Panc1 (cell line): ENCODE measurements at regions not wholly inside any gene's neighbourhood (a gene's known extent, or its start where the extent isn't known, plus 50 kb on each side); places are given as distances from the start of the nearest gene placed in this dataset.

Experiments
- ATAC-seq: fragments of 200-7000 bp; cut with Tn5 transposase; 2 replicates; pipeline ENCODE4 v1.9.1; 2020; ENCODE audit warnings: mild to moderate bottlenecking, moderate library complexity
- BruUV-seq: library from RNA; stranded (reverse); fragments of 400-500 nt; replicated peaks from 2 replicates; lab custom pipeline; 2021; lab: Mats Ljungman, UMichigan
- CTCF ChIA-PET: fragments of 300-600 bp; sonication (Branson Sonifier 250); formaldehyde crosslinking; loops from one replicate; lab custom pipeline; 2022; ENCODE audit warnings: antibody characterized with exemption; lab: Charles Lee
- POLR2A ChIA-PET: fragments of 300-600 bp; sonication (Branson Sonifier 250); formaldehyde crosslinking; loops from one replicate; lab custom pipeline; 2022; ENCODE audit warnings: antibody characterized with exemption; lab: Charles Lee
- DNase-seq: peaks from one replicate; pipeline ENCODE4 v3.0.0-alpha.2; 2010; ENCODE audit warnings: low read depth, low spot score
- H3K27ac ChIP-seq: 2 replicates; pipeline ENCODE4 v1.5.1; 2011; ENCODE audit warnings: mild to moderate bottlenecking, low read length, inconsistent platforms
- H3K27me3 ChIP-seq: fragments of 200-500 bp; sonication (Bioruptor generic); 2 replicates; pipeline ENCODE4 v1.6.0; 2014; ENCODE audit warnings: low read length, inconsistent platforms; ENCODE audit not compliant: control insufficient read depth, insufficient read depth
- H3K36me3 ChIP-seq: fragments of 200-500 bp; sonication (Bioruptor generic); 2 replicates; pipeline ENCODE4 v1.5.1; 2014; ENCODE audit warnings: inconsistent platforms, mild to moderate bottlenecking, low read length, moderate library complexity; ENCODE audit not compliant: control insufficient read depth, insufficient read depth
- H3K4me1 ChIP-seq: 2 replicates; pipeline ENCODE4 v1.5.1; 2011; ENCODE audit warnings: inconsistent platforms, mild to moderate bottlenecking, low read length, moderate library complexity; ENCODE audit not compliant: control insufficient read depth, insufficient read depth
- H3K4me3 ChIP-seq, 2 experiments: 2 replicates each; pipeline ENCODE4 v1.5.1; 2011 to 2012; ENCODE audit warnings: low read depth in 2 of 2, low read length in 2 of 2, mild to moderate bottlenecking in 2 of 2, inconsistent platforms in 1 of 2, moderate library complexity in 1 of 2
- H3K9me3 ChIP-seq: fragments of 200-500 bp; sonication (Bioruptor generic); 2 replicates; pipeline ENCODE4 v1.5.1; 2014; ENCODE audit warnings: low read depth, mild to moderate bottlenecking, inconsistent platforms, low read length, moderate library complexity; ENCODE audit not compliant: control insufficient read depth, insufficient read depth
- POLR2AphosphoS5 ChIP-seq: IDR thresholded peaks from 2 replicates; pipeline ENCODE4 v1.6.1; 2012; ENCODE audit warnings: mild to moderate bottlenecking, low read depth, low read length, moderate library complexity
- SIN3A ChIP-seq: IDR thresholded peaks from 2 replicates; pipeline ENCODE4 v1.6.1; 2012; ENCODE audit warnings: low read depth, mild to moderate bottlenecking, low read length, moderate library complexity, borderline replicate concordance; ENCODE audit not compliant: insufficient read depth
- TCF7L2 ChIP-seq: IDR thresholded peaks from 2 replicates; pipeline ENCODE4 v1.6.1; 2011; ENCODE audit warnings: mild to moderate bottlenecking, low read depth, low read length, inconsistent platforms
- in situ Hi-C: cut with HindIII; loops from 2 replicates; pipeline ENCODE4 v1.10.0; 2016; ENCODE audit warnings: low sequenced_read_pairs, low pct_unique_long_range_greater_than_20kb
- intact Hi-C: fragments of 100-400 bp; cut with micrococcal nuclease; formaldehyde crosslinking; loops from one replicate; pipeline ENCODE4 v1.10.0; 2022; ENCODE audit not compliant: unreplicated experiment
- TF ChIP-seq, protein P1 (sequence below), 2 experiments: IDR thresholded peaks; 2 replicates each; pipeline ENCODE4 v1.6.1; 2011 to 2012; ENCODE audit warnings: low read depth in 2 of 2, control low read depth in 1 of 2, low read length in 1 of 2, mild to moderate bottlenecking in 1 of 2, moderate library complexity in 1 of 2; ENCODE audit not compliant: insufficient read depth in 1 of 2
- TF ChIP-seq, protein P2 (sequence below): fragments of 450-650 bp; IDR thresholded peaks from 2 replicates; pipeline ENCODE4 v1.5.1; 2017; ENCODE audit warnings: mild to moderate bottlenecking

DNA sequence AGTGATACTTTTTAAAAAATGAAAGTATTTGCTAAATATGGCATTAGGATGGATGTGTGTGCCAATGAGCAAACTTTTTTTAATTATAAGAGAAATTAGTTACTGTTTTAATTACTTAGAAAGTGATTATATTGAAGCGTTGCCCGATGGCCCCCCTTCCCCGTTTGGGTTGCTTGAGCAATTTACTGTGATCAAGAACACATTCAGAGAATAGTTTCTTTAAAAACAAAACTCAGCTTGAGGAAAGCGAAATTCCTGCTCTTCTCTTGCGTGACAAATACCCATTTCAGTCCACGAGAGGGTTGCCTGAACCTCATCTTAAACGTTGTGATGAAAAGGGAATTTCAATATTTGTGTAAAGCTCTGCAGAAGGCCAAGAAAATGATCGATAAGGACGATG, 234.1 kb downstream of the GATA3 start:
- Histone ChIP-seq H3K4me1 (no peaks in the 10 kb centered on the region), H3K27me3 (no peaks in the 10 kb centered on the region), H3K4me3 (no peak overlapping the region), H3K9me3 (no peaks in the 10 kb centered on the region), H3K36me3 (no peaks in the 10 kb centered on the region), H3K27ac (no peak overlapping the region)
- TF ChIP-seq SIN3A = no peak
- no peak for ATAC-seq
- ChIA-PET POLR2A (no interaction called here), CTCF (no interaction called here)
- intact Hi-C loops = no loop called here
- no peak for DNase-seq
- in situ Hi-C loops = no loop called here
- no TSS peak for BruUV-seq

DNA sequence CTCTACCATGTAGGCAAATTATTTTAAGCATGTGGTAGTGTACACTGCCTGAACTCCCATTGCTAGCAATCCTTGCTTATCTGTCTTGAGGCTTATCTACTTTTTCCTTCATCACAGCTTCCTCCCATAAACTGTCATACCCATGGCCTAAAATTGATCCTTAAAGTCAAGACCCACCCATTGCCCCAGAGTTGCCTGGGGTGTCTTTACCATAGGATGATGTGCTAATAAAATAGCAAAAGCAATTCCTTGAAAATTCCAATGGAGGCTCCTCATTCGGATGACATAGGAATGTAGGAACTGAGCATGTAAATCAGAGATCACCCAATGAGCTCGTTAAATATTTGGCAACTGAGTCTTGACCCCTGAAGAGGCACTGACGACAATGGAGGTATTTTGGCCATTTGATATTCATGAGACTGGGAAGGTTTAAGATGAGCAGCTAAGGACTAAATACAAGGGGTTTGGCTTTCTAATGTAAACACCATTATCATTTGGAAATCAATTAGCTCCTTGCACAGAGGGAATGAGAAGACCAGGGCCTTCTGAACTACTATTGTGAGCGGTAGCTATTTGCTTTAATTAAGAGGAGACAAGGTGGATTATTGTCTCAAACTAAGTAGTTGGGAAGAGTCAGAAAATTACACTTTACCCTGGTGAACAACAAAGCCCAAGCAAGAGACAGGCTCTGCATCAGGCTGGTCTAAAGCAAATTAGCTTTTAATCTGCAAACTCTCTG, 234.9 kb downstream of the GATA3 start:
- CTCF ChIA-PET = interaction anchor here (0.5 kb wide), 1 partner anchor 127 kb away, joined by 5 read pairs; no protein-coding TSS in a partner anchor
- no TSS peak for BruUV-seq
- no peak overlapping the region for H3K27ac ChIP-seq
- H3K9me3 ChIP-seq = no peaks in the 10 kb centered on the region
- no peaks in the 10 kb centered on the region for H3K27me3 ChIP-seq
- intact Hi-C loops = no loop called here
- TF ChIP-seq SIN3A (no peak), TCF7L2 (no peak), POLR2AphosphoS5 (no peak)
- TF ChIP-seq, protein P1, sequence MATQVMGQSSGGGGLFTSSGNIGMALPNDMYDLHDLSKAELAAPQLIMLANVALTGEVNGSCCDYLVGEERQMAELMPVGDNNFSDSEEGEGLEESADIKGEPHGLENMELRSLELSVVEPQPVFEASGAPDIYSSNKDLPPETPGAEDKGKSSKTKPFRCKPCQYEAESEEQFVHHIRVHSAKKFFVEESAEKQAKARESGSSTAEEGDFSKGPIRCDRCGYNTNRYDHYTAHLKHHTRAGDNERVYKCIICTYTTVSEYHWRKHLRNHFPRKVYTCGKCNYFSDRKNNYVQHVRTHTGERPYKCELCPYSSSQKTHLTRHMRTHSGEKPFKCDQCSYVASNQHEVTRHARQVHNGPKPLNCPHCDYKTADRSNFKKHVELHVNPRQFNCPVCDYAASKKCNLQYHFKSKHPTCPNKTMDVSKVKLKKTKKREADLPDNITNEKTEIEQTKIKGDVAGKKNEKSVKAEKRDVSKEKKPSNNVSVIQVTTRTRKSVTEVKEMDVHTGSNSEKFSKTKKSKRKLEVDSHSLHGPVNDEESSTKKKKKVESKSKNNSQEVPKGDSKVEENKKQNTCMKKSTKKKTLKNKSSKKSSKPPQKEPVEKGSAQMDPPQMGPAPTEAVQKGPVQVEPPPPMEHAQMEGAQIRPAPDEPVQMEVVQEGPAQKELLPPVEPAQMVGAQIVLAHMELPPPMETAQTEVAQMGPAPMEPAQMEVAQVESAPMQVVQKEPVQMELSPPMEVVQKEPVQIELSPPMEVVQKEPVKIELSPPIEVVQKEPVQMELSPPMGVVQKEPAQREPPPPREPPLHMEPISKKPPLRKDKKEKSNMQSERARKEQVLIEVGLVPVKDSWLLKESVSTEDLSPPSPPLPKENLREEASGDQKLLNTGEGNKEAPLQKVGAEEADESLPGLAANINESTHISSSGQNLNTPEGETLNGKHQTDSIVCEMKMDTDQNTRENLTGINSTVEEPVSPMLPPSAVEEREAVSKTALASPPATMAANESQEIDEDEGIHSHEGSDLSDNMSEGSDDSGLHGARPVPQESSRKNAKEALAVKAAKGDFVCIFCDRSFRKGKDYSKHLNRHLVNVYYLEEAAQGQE (IDR thresholded peaks at IDR 0.05; ENCODE audit: insufficient read depth in 1 of 2, low read depth in 2 of 2, low read length in 1 of 2) = no peak
- TF ChIP-seq, protein P2, sequence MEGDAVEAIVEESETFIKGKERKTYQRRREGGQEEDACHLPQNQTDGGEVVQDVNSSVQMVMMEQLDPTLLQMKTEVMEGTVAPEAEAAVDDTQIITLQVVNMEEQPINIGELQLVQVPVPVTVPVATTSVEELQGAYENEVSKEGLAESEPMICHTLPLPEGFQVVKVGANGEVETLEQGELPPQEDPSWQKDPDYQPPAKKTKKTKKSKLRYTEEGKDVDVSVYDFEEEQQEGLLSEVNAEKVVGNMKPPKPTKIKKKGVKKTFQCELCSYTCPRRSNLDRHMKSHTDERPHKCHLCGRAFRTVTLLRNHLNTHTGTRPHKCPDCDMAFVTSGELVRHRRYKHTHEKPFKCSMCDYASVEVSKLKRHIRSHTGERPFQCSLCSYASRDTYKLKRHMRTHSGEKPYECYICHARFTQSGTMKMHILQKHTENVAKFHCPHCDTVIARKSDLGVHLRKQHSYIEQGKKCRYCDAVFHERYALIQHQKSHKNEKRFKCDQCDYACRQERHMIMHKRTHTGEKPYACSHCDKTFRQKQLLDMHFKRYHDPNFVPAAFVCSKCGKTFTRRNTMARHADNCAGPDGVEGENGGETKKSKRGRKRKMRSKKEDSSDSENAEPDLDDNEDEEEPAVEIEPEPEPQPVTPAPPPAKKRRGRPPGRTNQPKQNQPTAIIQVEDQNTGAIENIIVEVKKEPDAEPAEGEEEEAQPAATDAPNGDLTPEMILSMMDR = no peak
- no peaks in the 10 kb centered on the region for H3K36me3 ChIP-seq
- H3K4me3 ChIP-seq = no peak overlapping the region
- DNase-seq = no peak
- no peaks in the 10 kb centered on the region for H3K4me1 ChIP-seq
- in situ Hi-C loops = no loop called here
- POLR2A ChIA-PET = no interaction called here
- ATAC-seq = no peak

DNA sequence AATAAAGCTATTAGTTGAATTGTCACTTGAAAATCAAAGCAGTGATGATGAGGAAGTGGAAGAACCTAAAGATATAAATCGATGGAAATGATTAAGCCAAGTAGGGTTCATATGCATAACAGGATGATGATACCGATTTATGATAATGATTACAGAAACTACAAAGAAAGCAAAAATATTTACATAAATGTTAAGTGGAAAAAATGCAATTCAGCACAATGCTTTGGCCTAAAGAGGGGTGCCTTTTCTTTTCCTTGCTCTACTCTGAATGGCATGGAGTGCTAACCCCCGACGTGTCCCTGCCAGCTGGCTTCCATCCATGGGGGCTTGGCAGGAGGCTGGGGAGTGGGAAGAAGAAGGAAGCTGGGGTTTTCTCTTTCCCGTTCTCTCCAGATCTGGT, 240.3 kb downstream of the GATA3 start:
- in situ Hi-C loops = no loop called here
- intact Hi-C loops = no loop called here
- ChIA-PET CTCF (no interaction called here), POLR2A (no interaction called here)
- no peaks in the 10 kb centered on the region for H3K27me3 ChIP-seq
- no peak for TF ChIP-seq POLR2AphosphoS5
- no peak for TF ChIP-seq SIN3A
- no peak for TF ChIP-seq TCF7L2
- TF ChIP-seq, protein P1 (IDR thresholded peaks at IDR 0.05; ENCODE audit: insufficient read depth in 1 of 2, low read depth in 2 of 2, low read length in 1 of 2) = no peak
- TF ChIP-seq, protein P2 = no peak
- ATAC-seq (no peak), DNase-seq (no peak)
- no peaks in the 10 kb centered on the region for H3K36me3 ChIP-seq
- no peak overlapping the region for H3K27ac ChIP-seq
- no peaks in the 10 kb centered on the region for H3K4me1 ChIP-seq
- H3K9me3 ChIP-seq = no peaks in the 10 kb centered on the region
- H3K4me3 ChIP-seq = no peak overlapping the region
- no TSS peak for BruUV-seq
